Thyroid gland (tissue), 4 donors: ENCODE measurements at regions not wholly inside any gene's neighbourhood (a gene's known extent, or its start where the extent isn't known, plus 50 kb on each side); places are given as distances from the start of the nearest gene placed in this dataset.

ENCODE experiments used
- CTCF ChIP-seq, 6 experiments: fragments of 200-600 bp in 3 of 6; fragments of 450-650 bp in 3 of 6; sonication (generic) in 3 of 6; IDR thresholded peaks; one replicate each; pipeline ENCODE4 v1.5.1; 2016 to 2019; ENCODE audit warnings: antibody characterized with exemption in 6 of 6, mild to moderate bottlenecking in 2 of 6, inconsistent platforms in 1 of 6, moderate library complexity in 1 of 6
- POLR2A ChIP-seq, 2 donors: fragments of 450-650 bp; IDR thresholded peaks; one replicate each; pipeline ENCODE4 v1.6.1; 2017; ENCODE audit warnings: antibody characterized with exemption in 2 of 2, mild to moderate bottlenecking in 2 of 2, moderate library complexity in 1 of 2

DNA sequence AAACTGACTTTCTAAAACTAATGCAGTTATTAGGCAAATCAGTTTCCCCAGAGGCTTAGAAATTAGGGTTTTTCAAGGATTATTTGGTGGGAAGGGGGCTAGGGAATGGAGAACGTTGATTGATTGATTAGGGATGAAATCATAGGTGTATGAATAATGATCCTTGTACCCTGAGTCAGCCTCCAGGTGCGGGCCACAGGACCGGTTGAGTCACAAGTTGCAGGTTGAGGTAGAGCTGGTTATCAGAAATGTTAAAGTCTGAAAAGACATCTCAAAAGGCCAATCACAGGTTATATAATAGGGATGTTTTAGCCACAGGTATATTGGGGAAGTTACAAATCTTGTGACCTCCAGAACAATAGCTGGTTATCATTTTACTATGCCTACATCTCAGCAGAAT lies 341.8 kb upstream of the GULP1 start:
- TF ChIP-seq POLR2A (IDR thresholded peaks at IDR 0.05): no peak
- TF ChIP-seq CTCF (IDR thresholded peaks at IDR 0.05): no peak
